Ovary (tissue), 3 donors: ENCODE measurements at regions not wholly inside any gene's neighbourhood (a gene's known extent, or its start where the extent isn't known, plus 50 kb on each side); places are given as distances from the start of the nearest gene placed in this dataset.

Source experiments
- CTCF ChIP-seq, 3 donors: fragments of 450-650 bp in 2 of 3; fragments of 200-600 bp in 1 of 3; IDR thresholded peaks; one replicate each; pipeline versions ENCODE4 v1.5.1 to v1.8.0; 2016 to 2022; ENCODE audit warnings: antibody characterized with exemption in 3 of 3, mild to moderate bottlenecking in 1 of 3
- POLR2A ChIP-seq: fragments of 450-650 bp; IDR thresholded peaks from one replicate; pipeline ENCODE4 v1.6.1; 2017; ENCODE audit warnings: antibody characterized with exemption, mild to moderate bottlenecking, moderate library complexity
- donor health status: DM: no; HTN: no; CAD: no.

GRCh38 chr21:16775076-16775475 lies 737.8 kb upstream of the CXADR start:
- TF ChIP-seq CTCF (IDR thresholded peaks at IDR 0.05) (no peak), POLR2A (no peak)
